Stimulated activated CD8-positive, alpha-beta memory T cell treated with anti-CD3 and anti-CD28 coated beads, Interleukin-12 subunit alpha, Interleukin-12 subunit beta, amount 100 ng/mL, for 24 hours (primary cell): ENCODE measurements at regions not wholly inside any gene's neighbourhood (a gene's known extent, or its start where the extent isn't known, plus 50 kb on each side); places are given as distances from the start of the nearest gene placed in this dataset.

ENCODE experiments used
- DNase-seq: peaks from one replicate; pipeline ENCODE4 v3.0.0-alpha.2; 2020; ENCODE audit errors: extremely low read depth

- DNase-seq = no peak
These were observed 108.9 kb upstream of the MKLN1 start for GRCh38 chr7:131218727-131219128.

GRCh38 chr7:131219312-131220041 lies 108.2 kb upstream of the MKLN1 start:
- DNase-seq = no peak

- DNase-seq = no peak
These were observed 106.6 kb upstream of the MKLN1 start for GRCh38 chr7:131221061-131221460.

- DNase-seq = no peak
These were observed 105.5 kb upstream of the MKLN1 start for GRCh38 chr7:131222171-131222570.

- DNase-seq = no peak
These were observed 104.5 kb upstream of the MKLN1 start for GRCh38 chr7:131223151-131223550.

- no peak for DNase-seq
These were observed 102.7 kb upstream of the MKLN1 start for GRCh38 chr7:131224996-131225395.

- DNase-seq = no peak
These were observed 101.8 kb upstream of the MKLN1 start for GRCh38 chr7:131225619-131226513.

GRCh38 chr7:131226514-131226865 lies 101.2 kb upstream of the MKLN1 start:
- DNase-seq = no peak

- DNase-seq = peak; percentile 21
These were observed 96.1 kb upstream of the MKLN1 start for GRCh38 chr7:131231381-131232220.

GRCh38 chr7:131232768-131233167 lies 94.9 kb upstream of the MKLN1 start:
- DNase-seq = no peak

GRCh38 chr7:131233193-131233592 lies 94.5 kb upstream of the MKLN1 start:
- no peak for DNase-seq

- no peak for DNase-seq
These were observed 92.8 kb upstream of the MKLN1 start for GRCh38 chr7:131234719-131235488.

- peak; percentile 56 for DNase-seq
These were observed 92.0 kb upstream of the MKLN1 start for GRCh38 chr7:131235489-131236317.

- no peak for DNase-seq
These were observed 91.4 kb upstream of the MKLN1 start for GRCh38 chr7:131236318-131236672.

- DNase-seq = no peak
These were observed 89.2 kb upstream of the MKLN1 start for GRCh38 chr7:131238347-131238931.

- no peak for DNase-seq
These were observed 86.3 kb upstream of the MKLN1 start for GRCh38 chr7:131241386-131241785.

- DNase-seq = no peak
These were observed 85.5 kb upstream of the MKLN1 start for GRCh38 chr7:131242123-131242650.

- no peak for DNase-seq
These were observed 83.3 kb upstream of the MKLN1 start for GRCh38 chr7:131244259-131244852.

- DNase-seq = no peak
These were observed 78.7 kb upstream of the MKLN1 start for GRCh38 chr7:131249003-131249402.

GRCh38 chr7:131249483-131249882 lies 78.2 kb upstream of the MKLN1 start:
- no peak for DNase-seq
